HCEC 1CT (cell line): ENCODE measurements at regions not wholly inside any gene's neighbourhood (a gene's known extent, or its start where the extent isn't known, plus 50 kb on each side); places are given as distances from the start of the nearest gene placed in this dataset.
"Not testable (repeated sequence)": the region's sequence is repeated elsewhere in the genome, so short reads cannot be mapped to it uniquely, and the experiment has no call there.

ENCODE experiments used
- DNase-seq: peaks from one replicate; pipeline ENCODE4 v3.0.0-alpha.2; 2017

- no peak for DNase-seq
These were observed 501.8 kb downstream of the ZPLD1 start for GRCh38 chr3:102936511-102937045.

DNA sequence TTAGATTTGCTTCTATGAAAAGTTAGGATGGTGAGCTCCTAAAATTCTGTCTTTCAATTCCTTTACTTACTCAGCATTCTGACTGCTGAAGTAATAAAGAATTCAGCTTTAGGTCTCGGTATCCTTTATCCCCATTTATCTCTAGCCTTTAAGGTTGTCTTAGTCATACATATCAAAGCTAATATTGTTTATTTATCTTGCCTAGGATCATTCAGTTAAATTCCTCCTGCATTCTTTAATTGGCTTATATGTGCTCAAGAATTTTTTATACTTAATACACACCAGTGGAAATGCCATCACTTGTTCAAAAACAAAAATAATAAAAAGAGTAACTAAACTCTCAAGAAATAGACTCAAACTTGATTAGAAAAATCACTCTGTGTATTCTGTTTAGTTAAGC lies 507.0 kb downstream of the ZPLD1 start:
- no peak for DNase-seq

- DNase-seq: not testable (repeated sequence)
These were observed 511.6 kb downstream of the ZPLD1 start for GRCh38 chr3:102946445-102946844.

- no peak for DNase-seq
These were observed 537.5 kb downstream of the ZPLD1 start for GRCh38 chr3:102972350-102972749.

- no peak for DNase-seq
These were observed 539.5 kb downstream of the ZPLD1 start for GRCh38 chr3:102974333-102974732.

DNA sequence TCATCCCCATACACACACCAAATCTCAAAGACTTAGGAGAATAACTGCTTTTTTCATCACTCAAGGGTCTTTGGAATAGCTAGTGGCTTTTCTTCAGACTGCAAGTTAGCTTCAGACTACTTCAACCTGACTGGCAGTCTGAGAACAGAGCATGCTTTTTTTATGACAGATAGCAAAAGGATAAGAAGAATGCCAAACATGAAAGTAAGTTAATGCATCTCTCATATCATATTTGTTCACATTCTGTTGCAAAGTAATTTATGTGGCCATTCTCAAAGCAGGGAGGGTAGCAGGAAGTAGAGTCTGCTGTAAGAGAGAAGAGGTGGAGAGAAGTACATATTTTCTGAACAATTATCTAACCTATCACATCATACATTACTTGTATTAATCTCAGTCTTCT lies 544.4 kb downstream of the ZPLD1 start:
- DNase-seq: no peak

- DNase-seq: peak; percentile 36
These were observed 545.0 kb downstream of the ZPLD1 start for GRCh38 chr3:102979682-102980354.

- no peak for DNase-seq
These were observed 545.5 kb downstream of the ZPLD1 start for GRCh38 chr3:102980355-102980696.

GRCh38 chr3:103002425-103003176 lies 567.8 kb downstream of the ZPLD1 start:
- no peak for DNase-seq

DNA sequence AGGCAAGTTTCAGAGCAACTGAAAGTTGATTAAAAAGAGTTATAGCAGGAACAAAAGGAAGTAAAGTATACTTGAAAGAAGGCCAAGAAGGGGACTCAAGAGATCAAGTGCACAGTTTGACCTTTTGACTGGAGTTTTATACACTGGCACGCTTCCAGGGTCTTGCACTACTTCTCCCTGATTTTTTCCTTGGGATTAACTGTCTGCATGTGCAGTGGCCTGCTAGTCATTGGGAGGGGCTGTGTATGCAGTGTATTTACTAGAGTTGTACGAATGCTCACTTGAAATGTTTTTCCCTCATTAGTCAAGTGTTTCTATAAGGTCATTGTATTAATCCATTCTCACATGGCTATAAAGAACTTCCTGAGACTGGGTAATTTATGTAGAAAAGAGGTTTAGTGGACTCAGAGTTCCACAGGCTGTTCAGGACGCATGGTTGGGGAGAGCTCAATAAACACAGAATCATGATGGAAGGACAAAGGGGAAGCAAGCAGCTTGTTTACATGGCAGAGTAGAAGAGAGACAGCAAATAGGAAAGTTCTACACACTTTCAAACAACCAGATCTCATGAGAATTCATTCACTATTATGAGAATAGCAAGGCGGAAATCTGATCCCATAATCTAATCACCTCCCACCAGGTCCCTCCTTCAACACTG lies 571.8 kb downstream of the ZPLD1 start:
- DNase-seq: no peak

DNA sequence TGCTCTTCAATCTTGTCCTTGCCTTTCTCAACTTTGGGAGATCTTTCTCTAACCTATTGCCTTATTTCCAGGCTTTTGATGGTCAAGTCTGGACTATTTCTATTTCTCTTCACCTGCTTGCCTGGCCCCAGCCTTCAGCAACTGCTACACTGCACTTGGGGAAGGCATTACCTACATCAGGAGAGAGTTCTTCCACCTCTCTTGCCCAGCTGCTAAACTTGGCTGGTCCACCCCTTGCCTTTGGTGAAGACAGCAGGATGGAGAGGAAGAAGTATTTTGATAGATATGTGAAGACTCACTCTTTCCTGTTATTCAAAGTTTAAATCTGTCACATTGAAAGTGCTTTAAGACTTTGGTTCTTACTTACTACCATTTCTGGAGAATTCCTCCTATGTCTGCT lies 574.8 kb downstream of the ZPLD1 start:
- DNase-seq: no peak

DNA sequence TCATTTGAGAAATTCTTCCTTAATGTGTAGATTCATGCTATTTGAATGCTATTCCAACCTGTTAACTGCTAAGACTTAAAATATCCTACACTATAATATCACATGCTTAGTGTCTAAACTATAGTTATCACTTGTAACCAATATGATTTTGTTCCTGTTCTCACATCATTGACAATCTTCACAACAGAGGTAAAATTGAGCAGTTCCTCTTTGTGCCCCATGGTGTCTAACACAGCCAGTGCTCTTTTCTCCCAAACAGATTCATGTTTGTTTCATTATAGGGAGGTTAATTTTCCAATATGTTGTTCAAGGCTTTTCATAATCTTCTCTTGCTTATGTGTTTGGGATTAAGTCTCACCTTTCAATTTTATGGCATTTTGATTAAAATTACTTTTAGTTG lies 591.1 kb downstream of the ZPLD1 start:
- DNase-seq: no peak

DNA sequence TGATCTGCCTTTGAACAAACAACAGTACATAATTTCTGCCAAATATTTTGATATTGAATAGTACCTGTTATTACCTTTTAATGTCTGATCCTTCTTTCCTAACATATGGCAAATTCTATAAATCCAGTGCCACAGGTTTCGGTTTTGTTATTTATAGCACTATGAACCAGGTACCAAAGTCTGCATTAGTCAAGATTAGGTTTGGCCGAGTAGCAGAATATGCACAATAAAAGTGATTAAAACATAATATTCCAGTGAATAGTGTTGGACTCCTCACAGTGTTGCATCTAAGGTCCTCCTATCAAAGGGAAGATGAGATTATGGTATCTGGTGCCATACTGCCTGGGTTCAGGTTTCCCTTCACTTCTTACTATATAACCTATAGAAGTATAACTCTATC lies 599.0 kb downstream of the ZPLD1 start:
- no peak for DNase-seq

DNA sequence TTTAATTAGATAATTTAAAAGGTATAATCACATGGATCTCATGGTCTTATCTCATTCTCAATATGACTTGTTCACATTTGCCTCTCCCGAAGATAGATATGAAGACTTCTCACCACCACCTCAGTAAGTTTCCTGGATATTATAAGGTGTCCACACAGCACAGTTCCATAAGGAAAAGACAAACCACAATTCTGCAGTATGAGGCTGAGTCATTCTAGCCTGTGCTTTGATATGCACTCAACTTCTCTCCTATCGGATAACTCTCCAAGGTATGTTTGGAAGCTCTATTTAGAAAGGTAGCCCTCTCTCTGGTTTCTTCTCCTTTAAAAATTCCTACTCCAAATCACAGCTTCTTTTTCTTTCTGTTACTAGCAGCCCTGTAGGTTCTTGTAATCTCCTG lies 612.8 kb downstream of the ZPLD1 start:
- no peak for DNase-seq

DNA sequence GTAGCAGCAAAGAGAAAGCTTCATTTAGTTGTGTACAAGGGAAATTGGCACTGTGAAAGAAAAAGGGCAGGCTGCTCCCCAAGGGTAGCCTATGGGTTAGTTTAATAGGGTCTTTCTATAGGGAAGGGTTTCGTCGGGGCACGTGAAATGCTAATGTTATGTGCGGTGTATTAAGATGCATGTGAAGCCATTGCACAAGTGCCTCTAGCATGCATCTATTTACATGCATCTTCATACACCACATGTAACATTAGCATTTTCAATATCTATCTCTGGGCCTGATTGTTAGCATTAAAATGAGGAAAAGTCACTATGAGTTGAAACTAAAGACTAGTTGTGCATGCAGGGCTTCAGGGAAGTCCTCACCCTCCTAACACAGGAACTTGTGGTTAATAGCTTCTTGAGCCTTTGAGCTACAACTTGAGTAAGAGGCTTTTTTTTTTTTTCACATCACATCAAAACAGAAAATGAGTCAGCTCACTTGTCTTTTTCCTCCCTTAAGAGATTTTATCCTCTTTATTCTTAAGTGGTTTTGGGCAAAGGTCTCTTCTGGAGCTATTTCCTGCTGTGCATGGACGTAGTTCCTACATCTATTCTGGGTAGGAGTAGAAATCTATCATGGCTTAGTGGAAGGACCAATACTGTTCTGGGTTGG lies 613.4 kb downstream of the ZPLD1 start:
- no peak for DNase-seq

DNA sequence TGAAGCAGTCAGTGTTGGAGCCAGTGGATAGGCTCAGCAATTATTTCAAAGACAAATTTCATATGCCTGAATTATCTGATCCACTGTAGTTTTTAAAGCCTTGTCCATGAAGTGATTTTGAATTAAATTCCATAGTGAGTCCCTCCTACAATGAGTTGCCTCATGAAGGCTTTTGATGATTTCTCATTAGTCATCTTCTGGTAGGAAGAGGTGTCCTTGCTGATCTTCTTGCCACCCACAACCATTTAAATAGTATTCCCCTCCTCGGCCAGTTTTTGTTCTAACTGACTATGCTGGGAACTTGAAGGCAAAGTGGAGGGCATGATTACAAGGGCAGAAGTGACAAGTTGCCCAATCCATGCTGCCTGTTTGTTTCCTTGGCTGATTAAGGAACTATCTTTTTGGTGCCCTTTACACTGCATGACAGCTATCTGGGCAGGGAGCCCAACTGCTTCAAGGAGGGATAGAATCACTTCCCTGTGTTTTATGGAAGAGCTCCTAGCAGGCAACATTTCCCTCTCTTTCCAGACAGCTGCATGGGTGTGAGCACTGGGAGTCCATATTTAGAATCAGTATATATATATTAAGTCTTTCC lies 617.5 kb downstream of the ZPLD1 start:
- DNase-seq: no peak

GRCh38 chr3:103055021-103055520 lies 620.3 kb downstream of the ZPLD1 start:
- no peak for DNase-seq

DNA sequence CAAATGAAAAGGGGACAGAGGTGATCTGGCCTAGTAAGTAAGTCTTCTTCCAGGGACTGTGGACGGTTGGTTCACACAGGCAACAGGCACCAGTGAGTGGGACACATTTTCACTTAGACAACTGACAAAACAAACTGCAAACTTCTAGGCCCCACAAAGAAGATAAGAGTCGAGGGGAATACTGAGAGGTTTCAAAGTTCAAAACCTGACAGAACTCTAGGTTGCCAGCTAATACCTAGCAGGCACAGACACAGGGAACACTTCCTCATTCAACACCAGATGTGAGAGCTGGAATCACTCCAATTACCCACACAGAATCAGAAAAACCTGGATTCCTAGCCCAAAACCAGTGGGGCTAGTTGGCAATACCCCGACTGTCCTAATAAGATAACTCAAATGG lies 621.7 kb downstream of the ZPLD1 start:
- DNase-seq: no peak

- DNase-seq: no peak
These were observed 622.2 kb downstream of the ZPLD1 start for GRCh38 chr3:103057003-103057402.

GRCh38 chr3:103057487-103057886 lies 622.7 kb downstream of the ZPLD1 start:
- no peak for DNase-seq

DNA sequence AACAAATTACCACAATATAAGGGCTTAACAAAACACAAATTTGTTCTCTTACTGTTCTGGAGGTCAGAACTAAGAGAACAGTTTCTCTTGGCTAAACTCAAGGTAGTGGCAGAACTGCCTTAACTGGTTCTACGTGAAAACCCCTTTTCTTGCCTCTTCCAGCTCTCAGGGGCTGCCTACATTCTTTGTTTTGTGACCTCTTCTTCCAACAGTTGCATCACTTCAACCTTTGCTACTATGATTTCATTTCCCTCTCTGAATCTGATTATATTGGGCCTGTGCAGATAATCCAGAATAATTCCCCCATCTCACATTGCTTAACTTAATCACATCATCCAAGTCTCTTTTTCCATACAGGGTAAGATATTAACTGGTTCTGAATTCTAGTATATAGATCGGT lies 624.6 kb downstream of the ZPLD1 start:
- no peak for DNase-seq

- DNase-seq: no peak
These were observed 625.4 kb downstream of the ZPLD1 start for GRCh38 chr3:103060242-103060641.

GRCh38 chr3:103067963-103068362 lies 633.1 kb downstream of the ZPLD1 start:
- no peak for DNase-seq
